HEK293 (cell line): ENCODE measurements at regions not wholly inside any gene's neighbourhood (a gene's known extent, or its start where the extent isn't known, plus 50 kb on each side); places are given as distances from the start of the nearest gene placed in this dataset.

Experiments
- CTCF ChIP-seq: fragments of 450-650 bp; formaldehyde crosslinking; IDR thresholded peaks from 2 replicates; pipeline ENCODE4 v1.5.1; 2016; ENCODE audit warnings: missing biosample characterization, missing genetic modification characterization
- INSM2 ChIP-seq: fragments of 450-650 bp; formaldehyde crosslinking; IDR thresholded peaks from 2 replicates; pipeline ENCODE4 v1.5.1; 2016; ENCODE audit warnings: missing biosample characterization, missing genetic modification characterization
- REPIN1 ChIP-seq: fragments of 450-650 bp; formaldehyde crosslinking; IDR thresholded peaks from 2 replicates; pipeline ENCODE4 v1.5.1; 2017; ENCODE audit warnings: missing biosample characterization, missing genetic modification characterization, low read depth
- TRIM28 ChIP-seq: IDR thresholded peaks from 2 replicates; pipeline ENCODE4 v1.6.1; 2011; ENCODE audit warnings: low read length, control low read depth, borderline replicate concordance
- ZBTB1 ChIP-seq: fragments of 450-650 bp; formaldehyde crosslinking; IDR thresholded peaks from 2 replicates; pipeline ENCODE4 v1.5.1; 2016; ENCODE audit warnings: missing biosample characterization, missing genetic modification characterization
- ZFP69B ChIP-seq: fragments of 450-650 bp; formaldehyde crosslinking; IDR thresholded peaks from 2 replicates; pipeline ENCODE4 v1.5.1; 2016; ENCODE audit warnings: missing biosample characterization, missing genetic modification characterization
- ZNF23 ChIP-seq: fragments of 450-650 bp; formaldehyde crosslinking; IDR thresholded peaks from 2 replicates; pipeline ENCODE4 v1.5.1; 2016; ENCODE audit warnings: missing biosample characterization, missing genetic modification characterization, borderline replicate concordance
- ZNF302 ChIP-seq: fragments of 450-650 bp; formaldehyde crosslinking; IDR thresholded peaks from 2 replicates; pipeline ENCODE4 v1.5.1; 2016; ENCODE audit warnings: missing biosample characterization, missing genetic modification characterization, low read depth
- ZNF449 ChIP-seq: fragments of 450-650 bp; formaldehyde crosslinking; IDR thresholded peaks from 2 replicates; pipeline ENCODE4 v1.5.1; 2017; ENCODE audit warnings: missing biosample characterization, mild to moderate bottlenecking, missing genetic modification characterization, moderate library complexity
- ZNF549 ChIP-seq: fragments of 450-650 bp; IDR thresholded peaks from 2 replicates; pipeline ENCODE4 v1.5.1; 2018; ENCODE audit warnings: missing biosample characterization, missing genetic modification characterization, mild to moderate bottlenecking, inconsistent platforms, moderate library complexity
- ZNF561 ChIP-seq: fragments of 450-650 bp; IDR thresholded peaks from 2 replicates; pipeline ENCODE4 v1.5.1; 2018; ENCODE audit warnings: missing biosample characterization, missing genetic modification characterization, borderline replicate concordance
- ZNF701 ChIP-seq: fragments of 450-650 bp; formaldehyde crosslinking; IDR thresholded peaks from 2 replicates; pipeline ENCODE4 v1.5.1; 2016; ENCODE audit warnings: missing biosample characterization, missing genetic modification characterization

GRCh38 chr6:91155129-91155785 lies 568.4 kb upstream of the MAP3K7 start:
- TF ChIP-seq ZNF302 (no peak), CTCF (tag by site-specific recombination) (no peak), REPIN1 (tag by site-specific recombination) (no peak), ZBTB1 (tag by site-specific recombination) (no peak), ZNF701 (tag by site-specific recombination) (no peak), ZNF561 (no peak), ZFP69B (no peak), INSM2 (tag by site-specific recombination) (no peak), ZNF549 (tag by site-specific recombination) (no peak), ZNF449 (tag by site-specific recombination) (no peak), TRIM28 (no peak), ZNF23 (tag by site-specific recombination) (no peak)
